ENCODE measurements at regions not wholly inside any gene's neighbourhood (a gene's known extent, or its start where the extent isn't known, plus 50 kb on each side); places are given as distances from the start of the nearest gene placed in this dataset.
A peak's percentile ranks its signal among the peaks of the same experiment; 100 is the strongest.
"Not testable (repeated sequence)": the region's sequence is repeated elsewhere in the genome, so short reads cannot be mapped to it uniquely, and the experiment has no call there.

DNA sequence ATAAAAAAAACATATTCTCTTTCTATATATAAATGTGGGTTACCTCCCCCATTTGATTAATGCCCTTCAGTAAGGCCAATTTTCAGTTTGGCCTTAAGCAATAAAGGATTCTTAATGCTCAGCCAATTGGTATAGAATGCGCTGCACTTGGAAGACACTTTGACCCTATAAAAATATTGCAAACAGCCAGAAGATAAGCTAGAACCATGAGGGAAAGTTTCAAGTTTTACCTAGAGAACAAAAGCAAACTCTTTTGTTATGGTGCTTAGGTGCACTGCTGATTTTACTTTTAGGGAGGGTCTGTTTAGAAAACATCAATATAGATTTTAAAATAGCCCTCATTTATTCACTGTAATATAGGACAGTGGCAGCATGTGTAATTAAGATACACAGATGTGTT is 251.6 kb upstream of the SLC16A7 start:
- Histone ChIP-seq H3K27ac (ENCODE audit: low read depth, low read length) (no peak overlapping the region), H3K9me3 (ENCODE audit: control insufficient read depth, low read length) (peaks cover 18% of the 10 kb centered on the region), H3K27me3 (ENCODE audit: control insufficient read depth, insufficient read depth, low read length, poor library complexity, severe bottlenecking) (no peaks in the 10 kb centered on the region), H3K4me3 (ENCODE audit: low read length) (no peak overlapping the region), H3K36me3 (ENCODE audit: control insufficient read depth, insufficient read depth, low read length) (no peaks in the 10 kb centered on the region), H3K9ac (ENCODE audit: extremely low read depth, low read length, poor library complexity, severe bottlenecking) (no peak overlapping the region), H3K4me1 (ENCODE audit: control insufficient read depth, insufficient read depth, low read length) (no peaks in the 10 kb centered on the region)
- TF ChIP-seq, protein P1, sequence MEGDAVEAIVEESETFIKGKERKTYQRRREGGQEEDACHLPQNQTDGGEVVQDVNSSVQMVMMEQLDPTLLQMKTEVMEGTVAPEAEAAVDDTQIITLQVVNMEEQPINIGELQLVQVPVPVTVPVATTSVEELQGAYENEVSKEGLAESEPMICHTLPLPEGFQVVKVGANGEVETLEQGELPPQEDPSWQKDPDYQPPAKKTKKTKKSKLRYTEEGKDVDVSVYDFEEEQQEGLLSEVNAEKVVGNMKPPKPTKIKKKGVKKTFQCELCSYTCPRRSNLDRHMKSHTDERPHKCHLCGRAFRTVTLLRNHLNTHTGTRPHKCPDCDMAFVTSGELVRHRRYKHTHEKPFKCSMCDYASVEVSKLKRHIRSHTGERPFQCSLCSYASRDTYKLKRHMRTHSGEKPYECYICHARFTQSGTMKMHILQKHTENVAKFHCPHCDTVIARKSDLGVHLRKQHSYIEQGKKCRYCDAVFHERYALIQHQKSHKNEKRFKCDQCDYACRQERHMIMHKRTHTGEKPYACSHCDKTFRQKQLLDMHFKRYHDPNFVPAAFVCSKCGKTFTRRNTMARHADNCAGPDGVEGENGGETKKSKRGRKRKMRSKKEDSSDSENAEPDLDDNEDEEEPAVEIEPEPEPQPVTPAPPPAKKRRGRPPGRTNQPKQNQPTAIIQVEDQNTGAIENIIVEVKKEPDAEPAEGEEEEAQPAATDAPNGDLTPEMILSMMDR (conservative IDR thresholded peaks at IDR 0.05): no peak
- Mint-ChIP-seq H3K4me1 (peaks cover 9% of the 10 kb centered on the region), H3K9me3 (peaks cover 34% of the 10 kb centered on the region), H3K27ac (no peak overlapping the region), H3K36me3 (ENCODE audit: low read depth) (peaks cover 27% of the 10 kb centered on the region), H3K27me3 (ENCODE audit: insufficient read depth) (no peaks in the 10 kb centered on the region), H3K4me3 (no peak overlapping the region)
- no peak for DNase-seq
- WGBS, 2 experiments (ENCODE audit: insufficient coverage in 1 of 2, insufficient read length in 1 of 2): 59% methylated on average over 1 of the region's 1 CpG; no CpG with 5 or more reads in 1 of the 2 experiments

DNA sequence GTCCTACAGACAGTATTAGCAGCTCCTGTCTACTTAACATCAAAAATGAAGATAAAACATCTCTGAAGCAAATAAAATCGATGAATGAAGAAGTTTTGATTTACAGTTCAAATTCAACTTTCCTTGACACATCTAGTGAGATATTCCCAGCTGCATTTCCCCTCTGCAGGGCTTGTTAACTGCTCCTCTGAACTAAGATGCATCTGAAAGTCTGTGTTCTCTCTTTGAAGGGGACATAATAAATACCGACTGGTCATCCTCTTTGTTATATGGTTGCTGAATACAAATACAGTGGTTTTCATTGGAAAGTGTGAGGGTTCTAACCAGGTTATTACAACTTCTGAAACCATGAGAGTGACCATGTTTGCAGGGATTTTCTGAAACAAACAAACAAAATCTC is 266.4 kb upstream of the SLC16A7 start:
- Histone ChIP-seq H3K4me1 (ENCODE audit: control insufficient read depth, insufficient read depth, low read length) (peaks cover 8% of the 10 kb centered on the region), H3K9me3 (ENCODE audit: control insufficient read depth, low read length) (peaks cover 13% of the 10 kb centered on the region), H3K27me3 (ENCODE audit: control insufficient read depth, insufficient read depth, low read length, poor library complexity, severe bottlenecking) (no peaks in the 10 kb centered on the region), H3K36me3 (ENCODE audit: control insufficient read depth, insufficient read depth, low read length) (no peaks in the 10 kb centered on the region), H3K4me3 (ENCODE audit: low read length) (peak overlapping the region; percentile 86), H3K27ac (ENCODE audit: low read depth, low read length) (no peak overlapping the region), H3K9ac (ENCODE audit: extremely low read depth, low read length, poor library complexity, severe bottlenecking) (no peak overlapping the region)
- TF ChIP-seq, protein P1 (conservative IDR thresholded peaks at IDR 0.05): no peak
- H3K4me1 Mint-ChIP-seq: peaks cover 26% of the 10 kb centered on the region
- H3K36me3 Mint-ChIP-seq (ENCODE audit: low read depth): peaks cover 23% of the 10 kb centered on the region
- H3K27ac Mint-ChIP-seq: peak overlapping the region; percentile 98
- no peak overlapping the region for H3K4me3 Mint-ChIP-seq
- peaks cover 12% of the 10 kb centered on the region for H3K9me3 Mint-ChIP-seq
- DNase-seq: no peak
- WGBS, 2 experiments (ENCODE audit: insufficient coverage in 1 of 2, insufficient read length in 1 of 2): 34% methylated on average over 2 of the region's 2 CpGs; no CpG with 5 or more reads in 1 of the 2 experiments
- no peaks in the 10 kb centered on the region for H3K27me3 Mint-ChIP-seq (ENCODE audit: insufficient read depth)

DNA sequence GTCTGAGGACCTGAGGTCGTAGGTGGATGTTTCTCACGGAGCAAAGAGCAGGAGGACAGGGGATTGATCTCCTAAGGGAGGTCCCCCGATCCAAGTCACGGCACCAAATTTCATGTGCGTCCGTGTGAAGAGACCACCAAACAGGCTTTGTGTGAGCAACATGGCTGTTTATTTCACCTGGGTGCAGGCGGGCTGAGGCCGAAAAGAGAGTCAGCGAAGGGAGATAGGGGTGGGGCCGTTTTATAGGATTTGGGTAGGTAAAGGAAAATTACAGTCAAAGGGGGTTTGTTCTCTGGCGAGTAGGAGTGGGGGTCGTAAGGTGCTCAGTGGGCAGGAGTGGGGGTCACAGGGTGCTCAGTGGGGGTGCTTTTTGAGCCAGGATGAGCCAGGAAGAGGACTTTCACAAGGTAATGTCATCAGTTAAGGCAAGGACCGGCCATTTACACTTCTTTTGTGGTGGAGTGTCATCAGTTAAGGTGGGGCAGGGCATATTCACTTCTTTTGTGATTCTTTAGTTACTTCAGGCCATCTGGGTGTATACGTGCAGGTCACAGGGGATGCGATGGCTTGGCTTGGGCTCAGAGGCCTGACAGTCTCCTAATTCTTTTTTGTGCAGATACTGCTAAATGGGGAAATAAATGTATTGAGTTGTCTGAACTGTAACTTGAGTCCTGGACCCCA is 267.3 kb upstream of the SLC16A7 start:
- not testable (repeated sequence) for H3K9me3 Mint-ChIP-seq; H3K27me3 Mint-ChIP-seq (ENCODE audit: insufficient read depth); H3K36me3 ChIP-seq (ENCODE audit: control insufficient read depth, insufficient read depth, low read length); H3K27me3 ChIP-seq (ENCODE audit: control insufficient read depth, insufficient read depth, low read length, poor library complexity, severe bottlenecking); H3K4me3 Mint-ChIP-seq; H3K4me1 ChIP-seq (ENCODE audit: control insufficient read depth, insufficient read depth, low read length); H3K27ac ChIP-seq (ENCODE audit: low read depth, low read length)
- peak overlapping the region; percentile 86 for H3K9ac ChIP-seq (ENCODE audit: extremely low read depth, low read length, poor library complexity, severe bottlenecking)
- 0 to 12% methylated on average over 1 to 15 of the region's 15 CpGs for WGBS, 2 experiments (ENCODE audit: insufficient coverage in 1 of 2, insufficient read length in 1 of 2)
- peak overlapping the region; percentile 86 for H3K4me3 ChIP-seq (ENCODE audit: low read length)
- DNase-seq: peak; percentile 69
- H3K9me3 ChIP-seq (ENCODE audit: control insufficient read depth, low read length): peaks cover 10% of the 10 kb centered on the region
- peak overlapping the region; percentile 98 for H3K27ac Mint-ChIP-seq
- H3K36me3 Mint-ChIP-seq (ENCODE audit: low read depth): peaks cover 20% of the 10 kb centered on the region
- peaks cover 26% of the 10 kb centered on the region for H3K4me1 Mint-ChIP-seq

DNA sequence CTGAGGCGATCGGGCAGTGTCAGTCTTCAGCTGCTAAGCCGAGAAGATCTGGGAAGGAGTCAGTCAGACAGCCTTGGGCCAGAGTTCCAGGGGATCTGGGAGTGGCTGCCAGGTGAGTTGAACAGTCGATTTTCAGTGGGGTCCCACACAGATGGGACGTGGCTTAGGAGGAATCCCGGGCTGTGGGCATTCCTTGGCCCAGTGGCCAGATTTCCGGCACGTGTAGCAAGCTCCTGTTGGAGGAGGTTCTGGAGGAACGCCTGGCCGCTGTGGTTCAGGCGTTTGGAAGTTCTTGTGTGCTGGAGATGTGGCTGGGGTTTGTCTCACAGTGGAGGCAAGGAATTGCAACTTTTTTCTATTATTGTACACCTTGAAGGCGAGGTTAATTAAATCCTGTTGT is 269.4 kb upstream of the SLC16A7 start:
- 14% methylated on average over 10 of the region's 12 CpGs; no CpG with 5 or more reads in 1 of the 2 experiments for WGBS, 2 experiments (ENCODE audit: insufficient coverage in 1 of 2, insufficient read length in 1 of 2)
- H3K4me1 Mint-ChIP-seq: peaks cover 26% of the 10 kb centered on the region
- not testable (repeated sequence) for H3K9me3 Mint-ChIP-seq; DNase-seq; H3K9me3 ChIP-seq (ENCODE audit: control insufficient read depth, low read length); H3K27ac ChIP-seq (ENCODE audit: low read depth, low read length); H3K4me3 Mint-ChIP-seq; H3K27me3 ChIP-seq (ENCODE audit: control insufficient read depth, insufficient read depth, low read length, poor library complexity, severe bottlenecking); H3K27me3 Mint-ChIP-seq (ENCODE audit: insufficient read depth)
- peak overlapping the region; percentile 98 for H3K27ac Mint-ChIP-seq
- Histone ChIP-seq H3K36me3 (ENCODE audit: control insufficient read depth, insufficient read depth, low read length) (peaks cover 16% of the 10 kb centered on the region), H3K4me3 (ENCODE audit: low read length) (peak overlapping the region; percentile 86), H3K4me1 (ENCODE audit: control insufficient read depth, insufficient read depth, low read length) (peaks cover 13% of the 10 kb centered on the region), H3K9ac (ENCODE audit: extremely low read depth, low read length, poor library complexity, severe bottlenecking) (peak overlapping the region; percentile 34)
- H3K36me3 Mint-ChIP-seq (ENCODE audit: low read depth): peaks cover 20% of the 10 kb centered on the region

Data from endodermal cell (in vitro differentiated cells).